IMR-90 (cell line): ENCODE measurements at regions not wholly inside any gene's neighbourhood (a gene's known extent, or its start where the extent isn't known, plus 50 kb on each side); places are given as distances from the start of the nearest gene placed in this dataset.

Experiments used
- ATAC-seq: fragments of 200-7000 bp; cut with Tn5 transposase; 2 replicates; pipeline ENCODE4 v1.9.1; 2020; ENCODE audit warnings: low read depth, mild to moderate bottlenecking, moderate library complexity
- BruUV-seq: library from RNA; stranded (reverse); fragments of 400-500 nt; replicated peaks from 2 replicates; lab custom pipeline; 2021; lab: Mats Ljungman, UMichigan
- CTCF ChIA-PET: fragments of 300-600 bp; formaldehyde crosslinking; extraction: SDS; loops from one replicate; lab custom pipeline; 2021; ENCODE audit warnings: antibody characterized with exemption; lab: Yijun Ruan, JAX
- POLR2A ChIA-PET: fragments of 300-600 bp; sonication (Branson Sonifier 250); formaldehyde crosslinking; loops from one replicate; lab custom pipeline; 2022; ENCODE audit warnings: antibody characterized with exemption; ENCODE audit not compliant: unreplicated experiment; lab: Charles Lee
- DNase-seq: peaks from one replicate; pipeline ENCODE4 v3.0.0; 2013
- H2AFZ ChIP-seq: replicated peaks from 2 replicates; pipeline ENCODE3; 2013; ENCODE audit warnings: low read length, mild to moderate bottlenecking; ENCODE audit not compliant: poor library complexity
- H2AK5ac ChIP-seq: 2 replicates; pipeline ENCODE4 v1.6.1; 2013; ENCODE audit warnings: low read depth, low read length, inconsistent platforms
- H2AK9ac ChIP-seq: replicated peaks from 2 replicates; pipeline ENCODE3; 2013; ENCODE audit warnings: mild to moderate bottlenecking, low read depth, low read length, moderate library complexity; ENCODE audit not compliant: poor library complexity
- H2BK120ac ChIP-seq: 2 replicates; pipeline ENCODE4 v1.6.1; 2013; ENCODE audit warnings: low read depth, low read length, inconsistent platforms
- H2BK15ac ChIP-seq: 3 replicates; pipeline ENCODE4 v1.6.1; 2013; ENCODE audit warnings: low read depth, low read length, inconsistent platforms
- H2BK20ac ChIP-seq: 2 replicates; pipeline ENCODE4 v1.6.1; 2013; ENCODE audit warnings: low read depth, mild to moderate bottlenecking, inconsistent platforms, low read length, moderate library complexity
- H2BK5ac ChIP-seq: 2 replicates; pipeline ENCODE4 v1.6.1; 2013; ENCODE audit warnings: mild to moderate bottlenecking, low read depth, low read length, inconsistent platforms; ENCODE audit not compliant: poor library complexity, severe bottlenecking
- H3K14ac ChIP-seq: replicated peaks from 2 replicates; pipeline ENCODE4 v1.6.1; 2013; ENCODE audit warnings: low read depth, low read length, inconsistent platforms
- H3K18ac ChIP-seq: 2 replicates; pipeline ENCODE4 v1.6.1; 2013; ENCODE audit warnings: low read depth, low read length, control low read depth
- H3K23ac ChIP-seq: 2 replicates; pipeline ENCODE4 v1.6.1; 2013; ENCODE audit warnings: low read depth, low read length, inconsistent platforms
- H3K27ac ChIP-seq: 2 replicates; pipeline ENCODE4 v1.5.1; 2013; ENCODE audit warnings: mild to moderate bottlenecking, control low read depth, low read length; ENCODE audit not compliant: insufficient read depth
- H3K27me3 ChIP-seq: 2 replicates; pipeline ENCODE4 v1.6.1; 2013; ENCODE audit warnings: low read length; ENCODE audit not compliant: control insufficient read depth, insufficient read depth
- H3K36me3 ChIP-seq: 2 replicates; pipeline ENCODE4 v1.6.1; 2013; ENCODE audit warnings: low read length, mixed read lengths; ENCODE audit not compliant: control insufficient read depth, insufficient read depth
- H3K4ac ChIP-seq: 2 replicates; pipeline ENCODE4 v1.6.1; 2013; ENCODE audit warnings: low read depth, low read length, inconsistent platforms
- H3K4me1 ChIP-seq: 2 replicates; pipeline ENCODE4 v1.6.1; 2013; ENCODE audit warnings: low read length, mixed read lengths; ENCODE audit not compliant: control insufficient read depth, insufficient read depth
- H3K4me2 ChIP-seq: 2 replicates; pipeline ENCODE4 v1.6.1; 2013; ENCODE audit warnings: low read depth, mild to moderate bottlenecking, control low read depth, low read length, moderate library complexity
- H3K4me3 ChIP-seq: 2 replicates; pipeline ENCODE4 v1.5.1; 2013; ENCODE audit warnings: low read depth, mild to moderate bottlenecking, control low read depth, low read length, moderate library complexity; ENCODE audit not compliant: insufficient read depth
- H3K56ac ChIP-seq: 2 replicates; pipeline ENCODE4 v1.6.1; 2013; ENCODE audit warnings: low read length, inconsistent platforms; ENCODE audit not compliant: insufficient read depth; ENCODE audit errors: extremely low read depth
- H3K79me1 ChIP-seq, 2 experiments: 2 replicates each; pipeline ENCODE4 v1.6.1; 2013; ENCODE audit warnings: low read length in 2 of 2, inconsistent platforms in 1 of 2, low read depth in 1 of 2
- H3K9ac ChIP-seq: 2 replicates; pipeline ENCODE4 v1.6.1; 2013; ENCODE audit warnings: low read depth, low read length, control low read depth
- H3K9me1 ChIP-seq: 2 replicates; pipeline ENCODE4 v1.6.1; 2013; ENCODE audit warnings: low read length, inconsistent platforms; ENCODE audit not compliant: insufficient read depth
- H3K9me3 ChIP-seq: 2 replicates; pipeline ENCODE4 v1.6.1; 2013; ENCODE audit warnings: low read length; ENCODE audit not compliant: control insufficient read depth, insufficient read depth
- H4K20me1 ChIP-seq: 2 replicates; pipeline ENCODE4 v1.6.1; 2013; ENCODE audit warnings: low read length, inconsistent platforms; ENCODE audit not compliant: insufficient read depth
- H4K5ac ChIP-seq: 2 replicates; pipeline ENCODE4 v1.6.1; 2013; ENCODE audit warnings: mild to moderate bottlenecking, low read depth, low read length, control low read depth
- H4K8ac ChIP-seq, 2 experiments: 2 replicates each; pipeline ENCODE4 v1.6.1; 2013; ENCODE audit warnings: low read depth in 2 of 2, low read length in 2 of 2, control low read depth in 1 of 2, inconsistent platforms in 1 of 2
- H4K91ac ChIP-seq: 2 replicates; pipeline ENCODE4 v1.6.1; 2013; ENCODE audit warnings: low read depth, low read length, inconsistent platforms; ENCODE audit not compliant: insufficient read depth
- BHLHE40 ChIP-seq: fragments of 150-350 bp; IDR thresholded peaks from 2 replicates; pipeline ENCODE4 v1.6.1; 2016; ENCODE audit warnings: mild to moderate bottlenecking, low read depth, low read length
- CEBPB ChIP-seq: IDR thresholded peaks from 2 replicates; pipeline ENCODE4 v1.6.1; 2012; ENCODE audit warnings: low read depth, low read length, improper control_type of control experiment
- CHD1 ChIP-seq: IDR thresholded peaks from 2 replicates; pipeline ENCODE4 v1.6.1; 2012; ENCODE audit warnings: low read depth, low read length, improper control_type of control experiment
- MAFK ChIP-seq: IDR thresholded peaks from 2 replicates; pipeline ENCODE4 v1.6.1; 2012; ENCODE audit warnings: low read depth, low read length, improper control_type of control experiment
- MAZ ChIP-seq: IDR thresholded peaks from 2 replicates; pipeline ENCODE4 v1.6.1; 2012; ENCODE audit warnings: low read depth, mild to moderate bottlenecking, low read length, improper control_type of control experiment, moderate library complexity, borderline replicate concordance
- MXI1 ChIP-seq: IDR thresholded peaks from 2 replicates; pipeline ENCODE4 v1.6.1; 2012; ENCODE audit warnings: low read depth, mild to moderate bottlenecking, low read length, moderate library complexity, borderline replicate concordance
- NFE2L2 ChIP-seq: fragments of 150-350 bp; IDR thresholded peaks from 2 replicates; pipeline ENCODE4 v1.6.1; 2016; ENCODE audit warnings: low read depth, mild to moderate bottlenecking, low read length
- POLR2A ChIP-seq: IDR thresholded peaks from 2 replicates; pipeline ENCODE4 v1.6.1; 2012; ENCODE audit warnings: mild to moderate bottlenecking, low read depth, low read length
- RAD21 ChIP-seq: IDR thresholded peaks from 2 replicates; pipeline ENCODE4 v1.6.1; 2012; ENCODE audit warnings: low read length, improper control_type of control experiment
- RCOR1 ChIP-seq: IDR thresholded peaks from 2 replicates; pipeline ENCODE4 v1.6.1; 2012; ENCODE audit warnings: mild to moderate bottlenecking, low read length, improper control_type of control experiment; ENCODE audit not compliant: insufficient replicate concordance
- SMC3 ChIP-seq: fragments of 150-350 bp; IDR thresholded peaks from 2 replicates; pipeline ENCODE4 v1.6.1; 2016; ENCODE audit warnings: low read depth, mild to moderate bottlenecking, antibody characterized with exemption, low read length, moderate library complexity
- dilution Hi-C: fragments of 300-500 bp; cut with HindIII; formaldehyde crosslinking; loops from one replicate; pipeline ENCODE4 v1.14.3; 2018; ENCODE audit warnings: low sequenced_read_pairs; ENCODE audit not compliant: unreplicated experiment
- in situ Hi-C: fragments of 300-500 bp; cut with MboI; formaldehyde crosslinking; loops from 3 replicates; pipeline ENCODE4 v1.14.3; 2019; ENCODE audit warnings: low sequenced_read_pairs, inconsistent platforms, mixed read lengths
- intact Hi-C: fragments of 100-400 bp; cut with micrococcal nuclease; formaldehyde crosslinking; loops from 2 replicates; pipeline ENCODE4 v1.10.0; 2022
- TF ChIP-seq, protein P1 (sequence below): fragments of 150-350 bp; IDR thresholded peaks from 2 replicates; pipeline ENCODE4 v1.6.1; 2017; ENCODE audit warnings: mild to moderate bottlenecking, antibody characterized with exemption, low read length, low read depth
- TF ChIP-seq, protein P2 (sequence below): conservative IDR thresholded peaks from 2 replicates; pipeline ENCODE4 v1.5.1; 2012; ENCODE audit warnings: mild to moderate bottlenecking, low read depth, low read length, improper control_type of control experiment
- TF ChIP-seq, protein P3 (sequence below): fragments of 150-350 bp; IDR thresholded peaks from 2 replicates; pipeline ENCODE4 v1.6.1; 2016; ENCODE audit warnings: low read depth, mild to moderate bottlenecking, low read length, moderate library complexity, borderline replicate concordance

DNA sequence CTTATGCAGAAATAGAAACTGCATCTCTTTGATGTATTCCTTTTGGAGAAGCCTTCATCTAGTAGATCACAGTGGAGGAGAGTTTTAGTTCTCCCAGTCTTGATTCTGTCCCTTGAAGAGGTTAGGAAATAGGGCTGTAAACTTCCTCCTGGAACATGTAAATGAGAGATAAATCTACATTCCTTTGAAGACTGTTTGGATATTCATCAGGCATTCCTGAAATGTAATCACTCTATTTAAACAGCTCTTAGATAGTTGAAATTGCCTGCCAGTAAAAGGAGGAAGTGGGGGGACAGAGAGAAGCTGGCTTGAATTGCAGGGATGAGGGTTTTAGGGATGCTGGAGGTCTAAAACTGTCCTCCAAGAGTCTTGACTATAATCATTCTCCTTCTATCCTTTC, 254.3 kb upstream of the LRRC3B start:
- Histone ChIP-seq H4K20me1 (no peaks in the 10 kb centered on the region), H3K14ac (no peak overlapping the region), H2BK20ac (no peak overlapping the region), H4K8ac (no peak overlapping the region), H2BK15ac (no peak overlapping the region), H3K18ac (no peak overlapping the region), H4K91ac (no peak overlapping the region), H2AK5ac (no peak overlapping the region), H3K4me2 (no peak overlapping the region), H2BK120ac (no peak overlapping the region), H3K9ac (no peak overlapping the region), H3K23ac (no peak overlapping the region), H3K79me1 (no peaks in the 10 kb centered on the region), H3K9me3 (peaks cover 7% of the 10 kb centered on the region), H4K5ac (no peak overlapping the region), H3K56ac (no peak overlapping the region), H2AFZ (no peak overlapping the region), H3K4me3 (no peak overlapping the region), H3K27ac (no peak overlapping the region), H2AK9ac (no peak overlapping the region), H3K4ac (no peak overlapping the region), H3K9me1 (no peaks in the 10 kb centered on the region), H2BK5ac (no peak overlapping the region), H3K4me1 (no peaks in the 10 kb centered on the region), H3K36me3 (no peaks in the 10 kb centered on the region), H3K27me3 (no peaks in the 10 kb centered on the region)
- no TSS peak for BruUV-seq
- ChIA-PET CTCF (no interaction called here), POLR2A (no interaction called here)
- in situ Hi-C loops = no loop called here
- DNase-seq (no peak), ATAC-seq (no peak)
- TF ChIP-seq POLR2A (no peak), CHD1 (no peak), CEBPB (no peak), MAZ (no peak), RAD21 (no peak), NFE2L2 (no peak), MAFK (no peak), SMC3 (no peak), MXI1 (no peak), BHLHE40 (no peak), RCOR1 (no peak)
- TF ChIP-seq, protein P1, sequence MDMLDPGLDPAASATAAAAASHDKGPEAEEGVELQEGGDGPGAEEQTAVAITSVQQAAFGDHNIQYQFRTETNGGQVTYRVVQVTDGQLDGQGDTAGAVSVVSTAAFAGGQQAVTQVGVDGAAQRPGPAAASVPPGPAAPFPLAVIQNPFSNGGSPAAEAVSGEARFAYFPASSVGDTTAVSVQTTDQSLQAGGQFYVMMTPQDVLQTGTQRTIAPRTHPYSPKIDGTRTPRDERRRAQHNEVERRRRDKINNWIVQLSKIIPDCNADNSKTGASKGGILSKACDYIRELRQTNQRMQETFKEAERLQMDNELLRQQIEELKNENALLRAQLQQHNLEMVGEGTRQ = no peak
- TF ChIP-seq, protein P2, sequence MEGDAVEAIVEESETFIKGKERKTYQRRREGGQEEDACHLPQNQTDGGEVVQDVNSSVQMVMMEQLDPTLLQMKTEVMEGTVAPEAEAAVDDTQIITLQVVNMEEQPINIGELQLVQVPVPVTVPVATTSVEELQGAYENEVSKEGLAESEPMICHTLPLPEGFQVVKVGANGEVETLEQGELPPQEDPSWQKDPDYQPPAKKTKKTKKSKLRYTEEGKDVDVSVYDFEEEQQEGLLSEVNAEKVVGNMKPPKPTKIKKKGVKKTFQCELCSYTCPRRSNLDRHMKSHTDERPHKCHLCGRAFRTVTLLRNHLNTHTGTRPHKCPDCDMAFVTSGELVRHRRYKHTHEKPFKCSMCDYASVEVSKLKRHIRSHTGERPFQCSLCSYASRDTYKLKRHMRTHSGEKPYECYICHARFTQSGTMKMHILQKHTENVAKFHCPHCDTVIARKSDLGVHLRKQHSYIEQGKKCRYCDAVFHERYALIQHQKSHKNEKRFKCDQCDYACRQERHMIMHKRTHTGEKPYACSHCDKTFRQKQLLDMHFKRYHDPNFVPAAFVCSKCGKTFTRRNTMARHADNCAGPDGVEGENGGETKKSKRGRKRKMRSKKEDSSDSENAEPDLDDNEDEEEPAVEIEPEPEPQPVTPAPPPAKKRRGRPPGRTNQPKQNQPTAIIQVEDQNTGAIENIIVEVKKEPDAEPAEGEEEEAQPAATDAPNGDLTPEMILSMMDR = no peak
- TF ChIP-seq, protein P3, sequence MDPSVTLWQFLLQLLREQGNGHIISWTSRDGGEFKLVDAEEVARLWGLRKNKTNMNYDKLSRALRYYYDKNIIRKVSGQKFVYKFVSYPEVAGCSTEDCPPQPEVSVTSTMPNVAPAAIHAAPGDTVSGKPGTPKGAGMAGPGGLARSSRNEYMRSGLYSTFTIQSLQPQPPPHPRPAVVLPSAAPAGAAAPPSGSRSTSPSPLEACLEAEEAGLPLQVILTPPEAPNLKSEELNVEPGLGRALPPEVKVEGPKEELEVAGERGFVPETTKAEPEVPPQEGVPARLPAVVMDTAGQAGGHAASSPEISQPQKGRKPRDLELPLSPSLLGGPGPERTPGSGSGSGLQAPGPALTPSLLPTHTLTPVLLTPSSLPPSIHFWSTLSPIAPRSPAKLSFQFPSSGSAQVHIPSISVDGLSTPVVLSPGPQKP = no peak
- dilution Hi-C loops = no loop called here
- intact Hi-C loops = no loop called here
